Activated CD8-positive, alpha-beta memory T cell treated with anti-CD3 and anti-CD28 coated beads for 4 hours (primary cell): ENCODE measurements at regions not wholly inside any gene's neighbourhood (a gene's known extent, or its start where the extent isn't known, plus 50 kb on each side); places are given as distances from the start of the nearest gene placed in this dataset.
"Not testable (repeated sequence)": the region's sequence is repeated elsewhere in the genome, so short reads cannot be mapped to it uniquely, and the experiment has no call there.

Source experiments
- DNase-seq, 2 donors: peaks; one replicate each; pipeline ENCODE4 v3.0.0-alpha.2; 2020; ENCODE audit warnings: low read depth in 2 of 2

DNA sequence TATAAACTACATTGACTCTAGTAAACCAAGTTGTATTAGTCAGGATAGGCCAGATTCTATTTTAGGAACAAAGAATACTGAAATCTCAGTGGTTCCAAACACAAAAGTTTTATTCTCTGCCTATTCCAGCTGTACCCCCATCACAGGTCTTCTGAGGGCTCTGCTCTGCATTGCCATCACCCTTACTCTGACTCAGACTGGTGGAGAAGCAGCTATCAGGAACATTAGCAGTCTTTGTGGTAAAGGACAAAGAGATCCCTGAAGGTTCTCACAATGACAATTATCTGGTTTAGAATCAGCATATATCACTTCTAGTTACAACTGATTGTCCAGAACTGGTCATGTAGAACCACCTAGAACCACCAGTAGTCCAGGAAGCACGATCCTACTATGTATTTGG is 251.1 kb downstream of the GLUD2 start:
- DNase-seq, result no peak

DNA sequence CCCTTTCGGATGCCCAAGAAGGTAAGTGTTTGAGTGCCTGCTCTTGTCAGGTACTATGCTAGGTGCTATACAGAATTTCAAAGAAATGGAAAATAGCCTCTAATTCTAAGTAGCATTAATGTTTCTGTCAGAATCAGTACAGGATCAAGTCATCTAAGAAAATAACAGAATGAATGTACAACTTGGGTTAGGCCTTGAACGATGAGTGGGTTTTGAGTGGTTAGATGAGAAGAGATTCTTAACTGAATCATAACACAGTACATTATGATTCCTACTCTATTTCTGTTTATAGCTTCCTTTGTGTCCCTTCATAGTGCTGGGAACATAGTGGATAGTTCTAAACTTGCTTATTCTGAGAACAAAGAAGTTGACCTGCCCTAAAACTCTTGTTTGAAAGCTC is 253.9 kb downstream of the GLUD2 start:
- no peak for DNase-seq

DNA sequence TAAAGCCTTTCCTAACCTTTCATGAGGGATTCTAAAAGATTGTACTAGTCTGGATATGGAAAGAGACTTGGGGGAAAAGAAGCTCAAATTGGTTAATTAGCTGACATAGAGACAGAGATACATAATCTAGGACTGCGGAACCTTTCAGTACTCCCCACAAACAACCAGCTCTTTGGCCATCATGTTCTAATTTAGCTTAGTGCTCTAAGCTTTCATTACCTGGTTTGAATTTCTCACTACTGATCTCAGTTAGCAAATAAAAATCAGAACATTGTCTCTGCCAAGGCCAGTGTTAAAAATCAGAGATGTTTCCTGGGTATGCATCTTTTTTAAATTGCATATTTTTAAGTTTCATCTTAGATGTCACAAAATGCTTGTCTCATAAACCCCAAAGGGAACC is 254.4 kb downstream of the GLUD2 start:
- no peak for DNase-seq

DNA sequence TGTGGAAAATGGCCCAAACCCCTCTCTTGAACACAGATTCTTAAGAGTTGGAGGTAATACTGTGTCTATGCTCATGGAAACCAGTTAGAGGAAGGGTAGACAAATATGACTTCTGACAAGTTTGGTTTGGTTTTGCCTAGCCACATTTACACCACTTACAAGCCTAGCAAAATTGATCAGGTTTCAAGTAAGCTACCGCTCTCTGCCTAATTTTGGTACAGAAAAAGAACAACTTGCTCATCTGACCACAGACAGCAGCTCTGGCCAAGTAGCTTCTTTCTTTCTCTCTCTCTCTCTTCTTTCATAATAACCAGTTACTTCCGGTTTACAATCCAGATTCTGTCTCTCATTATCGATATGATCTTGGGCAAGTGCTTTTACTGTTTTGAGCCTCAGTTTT is 260.0 kb downstream of the GLUD2 start:
- no peak for DNase-seq

DNA sequence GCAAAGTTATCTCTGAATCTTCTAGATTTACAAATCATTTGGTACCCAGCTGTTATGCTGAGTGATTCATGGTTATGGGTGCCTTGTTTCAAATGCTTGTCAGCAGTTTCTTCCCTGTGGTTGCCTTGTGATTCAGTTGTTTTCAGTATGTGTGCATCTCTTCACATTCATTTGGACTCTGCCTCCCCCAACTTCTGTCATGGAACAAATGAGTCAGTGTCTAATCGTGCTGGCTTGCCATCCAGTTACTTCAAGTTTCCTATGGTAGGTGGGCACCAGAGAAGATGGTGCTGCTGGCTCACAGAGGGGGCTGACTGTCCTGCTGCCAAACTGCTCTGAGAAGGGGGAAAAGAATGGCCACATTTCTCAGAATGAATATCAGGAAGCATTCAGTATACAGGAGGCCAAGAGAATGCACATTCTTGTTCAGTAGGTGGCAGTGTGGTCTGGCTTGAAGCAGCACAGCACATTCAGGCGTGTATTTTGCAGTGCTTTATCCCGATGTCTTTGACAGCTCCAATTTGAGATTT is 260.9 kb downstream of the GLUD2 start:
- DNase-seq, result peak in 1 of 2 donors; percentile 25

DNA sequence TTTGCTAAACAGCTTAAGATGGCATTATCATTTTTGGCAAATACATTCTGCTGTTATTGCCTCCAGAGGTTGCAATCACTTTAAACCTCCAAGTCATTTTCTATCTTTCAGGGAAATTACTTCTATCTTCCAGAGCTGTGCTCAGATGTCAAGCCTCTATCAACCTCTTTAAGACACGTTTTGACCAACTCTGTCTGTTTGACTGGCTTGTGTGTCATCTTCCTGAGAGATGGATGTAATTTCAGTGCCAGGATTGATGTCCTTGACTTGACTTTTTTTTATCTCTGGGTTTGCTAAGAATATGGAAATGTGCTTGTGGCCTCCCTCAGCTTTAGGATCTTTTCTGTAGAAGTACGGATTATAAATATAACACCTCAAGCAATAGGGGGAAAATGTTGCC is 263.4 kb downstream of the GLUD2 start:
- DNase-seq, result no peak

DNA sequence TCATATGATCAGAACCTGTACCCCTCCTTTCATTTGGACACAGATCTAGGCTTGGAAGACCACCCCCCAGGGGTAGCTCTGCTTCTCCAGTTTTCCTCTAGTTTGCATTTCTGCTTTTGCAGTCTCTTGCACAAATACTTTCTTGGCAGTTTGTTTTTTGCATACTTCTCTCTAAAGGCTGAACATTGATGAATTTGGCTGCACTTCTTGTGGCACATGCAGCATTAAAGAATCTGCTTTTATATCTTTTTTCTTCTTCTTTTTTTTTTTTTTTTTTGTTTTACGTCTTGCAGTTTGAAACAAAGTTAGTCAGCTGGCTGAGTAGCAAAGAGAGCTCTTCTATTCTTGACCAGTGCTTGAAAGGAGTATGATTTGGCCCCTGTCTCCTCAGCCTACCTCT is 273.0 kb downstream of the GLUD2 start:
- no peak for DNase-seq

DNA sequence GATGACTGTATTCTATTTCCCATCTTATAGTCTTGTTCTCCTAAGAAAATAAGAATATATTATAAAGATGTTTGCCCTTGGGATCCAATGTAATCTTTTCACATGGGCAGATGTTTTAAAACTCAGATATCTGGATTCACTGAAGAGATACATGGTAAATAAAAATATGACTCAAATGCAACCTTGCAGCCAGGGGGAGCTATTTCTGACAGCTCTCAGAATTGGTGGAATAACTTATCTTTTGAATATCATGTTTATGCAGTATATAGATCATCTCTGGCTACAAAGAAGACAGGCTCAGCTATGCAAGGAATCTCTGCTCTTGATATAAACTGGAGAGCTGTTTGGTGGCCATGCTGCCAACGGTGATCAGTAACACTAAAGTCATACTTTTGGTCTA is 274.7 kb downstream of the GLUD2 start:
- no peak for DNase-seq

DNA sequence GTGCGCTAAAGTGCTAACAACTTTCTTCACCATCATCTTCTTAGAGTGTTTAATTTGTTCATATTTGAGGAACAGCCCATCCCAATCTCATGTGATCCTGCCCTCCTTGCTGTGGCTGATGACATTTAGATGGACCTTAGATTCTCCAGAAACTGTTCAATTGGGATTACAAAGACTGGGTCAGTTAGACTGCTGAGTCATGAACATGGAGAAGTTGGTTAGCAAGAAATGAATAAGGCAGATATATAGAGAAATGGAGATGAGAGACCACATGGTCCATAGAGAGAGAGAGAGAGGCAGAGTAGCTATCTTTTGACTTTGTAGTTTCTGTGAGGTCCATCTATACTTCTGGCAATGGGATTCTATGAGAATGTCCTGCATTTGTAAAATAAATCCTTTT is 275.9 kb downstream of the GLUD2 start:
- no peak for DNase-seq

DNA sequence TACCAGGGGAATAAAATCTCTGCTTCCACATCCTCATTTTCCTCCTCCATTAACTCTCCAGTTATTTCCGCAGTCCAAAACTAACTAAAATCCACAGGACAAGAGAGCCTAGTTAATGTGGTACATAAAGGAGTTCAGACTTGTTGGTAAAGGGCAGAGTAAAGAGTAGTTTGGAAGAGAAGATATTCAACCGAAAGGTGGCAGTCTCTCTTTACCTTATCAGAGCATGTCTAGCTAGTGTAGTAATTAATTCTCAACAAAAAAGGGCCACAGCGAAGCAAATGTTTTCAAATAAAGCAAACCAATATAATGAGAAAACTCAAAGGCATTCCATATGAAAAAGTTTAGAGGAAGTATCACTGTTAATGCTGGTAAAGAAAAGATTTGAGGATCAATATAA is 286.5 kb downstream of the GLUD2 start:
- DNase-seq, result no peak

DNA sequence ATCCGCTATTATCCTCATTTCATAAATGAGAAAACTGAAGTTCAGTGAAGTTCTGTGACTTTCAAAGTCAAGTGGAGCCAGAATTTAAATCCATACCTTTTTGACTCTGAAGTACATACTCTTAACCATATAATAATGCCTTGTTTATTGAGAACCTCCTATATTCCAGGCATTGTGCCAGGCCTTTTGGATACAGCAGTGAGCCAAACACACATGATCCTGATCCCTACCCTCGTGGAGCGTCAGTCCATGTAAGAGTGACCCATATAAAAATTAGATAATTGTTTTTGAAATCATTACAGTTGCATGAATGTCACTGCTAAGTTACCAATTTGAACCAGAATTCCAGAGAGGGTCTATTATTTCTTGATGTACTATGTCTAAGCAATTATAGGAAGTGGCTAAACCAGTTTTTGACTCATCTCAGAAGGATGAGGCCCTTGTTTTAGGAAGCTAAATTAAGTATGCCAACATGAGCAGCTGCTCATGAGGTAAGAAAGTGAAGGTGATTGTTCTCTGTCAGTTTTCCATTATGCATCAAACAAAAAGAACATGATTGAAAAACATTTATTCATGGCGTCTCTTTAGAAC is 289.5 kb downstream of the GLUD2 start:
- DNase-seq, result no peak

DNA sequence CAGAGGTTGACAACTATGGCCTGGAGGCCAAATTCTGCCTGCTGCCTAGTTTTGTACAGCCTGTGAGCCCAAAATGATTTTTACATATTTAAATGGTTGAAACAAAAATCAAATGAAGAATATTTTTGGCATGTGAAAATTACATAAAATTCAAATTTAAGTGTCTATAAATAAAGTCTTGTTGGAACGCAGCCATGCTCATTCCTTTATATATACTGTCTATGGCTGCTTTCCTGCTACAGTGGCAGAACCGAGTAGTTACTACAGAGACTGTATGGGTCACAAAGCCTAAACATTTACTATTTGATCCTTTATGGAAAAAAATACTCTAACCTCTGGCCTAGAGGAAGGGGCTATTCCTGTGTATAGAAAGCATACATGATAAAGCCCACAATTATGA is 290.4 kb downstream of the GLUD2 start:
- DNase-seq, result no peak

DNA sequence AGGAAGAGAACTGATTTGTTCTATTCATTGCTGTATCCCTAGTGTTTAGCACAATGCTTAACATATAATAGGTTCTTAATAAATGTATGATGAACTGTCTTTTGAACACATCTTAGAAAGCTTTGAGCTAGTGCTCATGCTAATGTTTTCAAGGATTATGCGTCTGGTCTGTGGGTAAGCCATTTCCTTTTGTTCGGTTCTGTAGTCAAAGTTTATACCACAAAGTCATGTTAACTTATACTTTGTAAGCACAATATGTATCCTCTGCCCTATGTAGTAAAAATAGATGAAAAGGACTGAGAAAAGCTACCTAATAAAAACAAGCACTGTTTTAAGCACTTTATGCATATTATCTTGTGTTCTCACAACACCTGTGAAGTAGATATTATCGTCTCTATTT is 301.9 kb downstream of the GLUD2 start:
- no peak for DNase-seq

DNA sequence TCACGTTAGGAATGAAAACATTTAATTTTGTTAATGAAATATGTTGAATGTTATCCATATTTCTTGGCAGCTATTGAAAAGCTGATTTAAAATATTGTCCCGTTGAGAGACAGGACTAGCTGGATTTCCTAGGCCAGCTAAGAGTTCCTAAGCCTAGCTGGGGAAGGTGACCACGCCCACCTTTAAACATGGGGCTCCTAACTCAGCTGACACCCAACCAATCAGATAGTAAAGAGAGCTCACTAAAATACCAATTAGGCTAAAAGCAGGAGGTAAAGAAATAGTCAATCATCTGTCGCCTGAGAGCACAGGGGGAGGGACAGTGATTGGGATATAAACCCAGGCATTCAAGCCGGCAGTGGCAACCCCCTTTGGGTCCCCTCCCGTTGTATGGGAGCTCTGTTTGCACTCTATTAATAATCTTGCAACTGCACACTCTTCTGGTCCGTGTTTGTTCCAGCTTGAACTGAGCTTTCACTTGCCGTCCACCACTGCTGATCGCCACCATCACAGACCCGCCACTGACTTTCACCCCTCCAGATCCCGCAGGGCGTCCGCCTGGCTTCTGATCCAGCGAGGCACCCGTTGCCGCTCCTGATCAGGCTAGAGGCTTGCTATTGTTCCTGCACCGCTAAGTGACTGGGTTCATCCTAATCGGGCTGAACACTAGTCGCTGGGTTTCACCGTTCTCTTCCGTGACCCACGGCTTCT is 308.9 kb downstream of the GLUD2 start:
- no peak for DNase-seq

DNA sequence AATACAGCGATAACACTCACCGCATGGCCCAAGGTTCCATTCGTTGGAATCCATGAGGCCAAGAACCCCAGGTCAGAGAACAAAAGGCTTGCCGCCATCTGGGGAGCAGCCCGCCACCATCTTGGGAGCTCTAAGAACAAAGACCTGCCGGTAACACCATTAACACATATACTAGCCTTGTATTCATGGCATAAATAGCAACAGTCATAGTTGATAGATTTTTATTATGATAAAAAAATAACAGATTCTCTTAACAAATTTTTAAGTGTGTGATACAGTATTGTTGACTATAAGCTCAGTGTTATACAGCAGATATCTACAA is 309.4 kb downstream of the GLUD2 start:
- DNase-seq, result no peak

DNA sequence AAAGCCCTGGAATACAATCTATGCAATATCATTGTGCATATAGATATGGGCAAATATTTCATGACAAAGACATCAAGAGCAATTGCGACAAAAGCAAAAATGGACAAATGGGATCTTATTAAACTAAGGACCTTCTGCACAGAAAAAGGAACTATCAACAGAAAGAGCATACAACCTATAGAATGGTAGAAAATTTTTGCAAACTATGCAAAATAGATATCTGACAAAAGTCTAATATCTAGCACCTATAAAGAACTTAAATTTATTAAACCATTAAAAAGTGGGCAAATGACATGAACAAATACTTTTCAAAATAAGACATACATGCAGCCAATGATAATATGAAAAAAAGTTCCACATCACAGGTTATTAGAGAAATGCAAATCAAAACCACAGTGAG is 312.9 kb downstream of the GLUD2 start:
- no peak for DNase-seq

DNA sequence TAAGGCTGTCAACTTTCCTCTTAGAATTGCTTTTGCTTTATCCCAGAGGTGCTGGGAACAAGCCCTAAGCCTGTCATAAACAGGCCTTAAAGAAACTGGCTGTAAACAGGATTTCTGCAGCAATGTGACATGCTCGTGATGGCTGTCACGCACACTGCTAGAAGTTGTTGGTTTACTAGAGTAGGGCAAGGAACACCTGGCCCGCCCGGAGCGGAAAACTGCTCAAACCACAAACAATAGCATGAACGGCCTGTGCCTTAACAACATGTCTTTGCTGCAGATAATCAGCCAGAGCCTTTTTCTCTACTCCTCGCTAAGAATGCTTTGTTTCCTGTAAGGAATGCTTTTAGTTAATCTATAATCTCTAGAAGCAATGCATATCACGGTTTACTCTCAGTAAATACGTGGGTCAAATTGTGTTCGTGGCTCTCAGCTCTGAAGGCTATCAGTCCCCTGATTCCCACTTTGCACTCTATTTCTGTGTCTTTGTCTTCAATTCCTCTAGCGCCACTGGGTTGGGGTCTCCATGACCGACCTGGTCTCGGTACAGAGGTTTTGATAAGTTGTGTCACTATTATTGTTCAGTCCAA is 318.3 kb downstream of the GLUD2 start:
- DNase-seq, result no peak

DNA sequence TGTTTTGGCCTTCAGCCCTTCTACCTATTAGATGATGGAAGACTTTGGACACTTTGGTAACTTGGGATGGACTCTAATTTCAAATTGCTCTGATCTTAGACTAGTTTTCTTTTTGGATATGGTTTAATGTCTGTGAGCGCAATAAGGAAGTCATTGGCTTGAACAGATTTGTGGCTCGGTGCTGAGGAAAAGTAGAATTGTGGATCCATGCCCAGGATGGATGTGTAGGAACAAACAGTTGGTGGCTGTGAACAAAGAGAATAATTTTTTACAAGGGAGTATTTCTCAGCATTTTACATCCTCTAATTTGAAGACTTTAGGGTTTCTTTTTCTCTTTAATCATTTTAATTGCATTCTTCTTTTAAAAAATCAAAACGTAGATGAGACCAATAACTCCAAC is 327.1 kb downstream of the GLUD2 start:
- DNase-seq, result no peak

DNA sequence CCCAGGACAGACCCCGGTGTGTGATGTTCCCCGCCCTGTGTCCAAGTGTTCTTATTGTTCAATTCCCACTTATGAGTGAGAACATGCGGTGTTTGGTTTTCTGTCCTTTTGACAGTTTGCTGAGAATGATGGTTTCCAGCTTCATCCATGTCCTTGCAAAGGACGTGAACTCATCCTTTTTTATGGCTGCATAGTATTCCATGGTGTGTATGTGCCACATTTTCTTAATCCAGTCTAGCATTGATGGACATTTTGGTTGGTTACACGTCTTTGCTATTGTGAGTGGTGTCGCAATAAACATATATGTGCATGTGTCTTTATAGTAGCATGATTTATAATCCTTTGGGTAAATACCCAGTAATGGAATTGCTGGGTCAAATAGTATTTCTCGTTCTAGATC is 334.5 kb downstream of the GLUD2 start:
- not testable (repeated sequence) for DNase-seq

DNA sequence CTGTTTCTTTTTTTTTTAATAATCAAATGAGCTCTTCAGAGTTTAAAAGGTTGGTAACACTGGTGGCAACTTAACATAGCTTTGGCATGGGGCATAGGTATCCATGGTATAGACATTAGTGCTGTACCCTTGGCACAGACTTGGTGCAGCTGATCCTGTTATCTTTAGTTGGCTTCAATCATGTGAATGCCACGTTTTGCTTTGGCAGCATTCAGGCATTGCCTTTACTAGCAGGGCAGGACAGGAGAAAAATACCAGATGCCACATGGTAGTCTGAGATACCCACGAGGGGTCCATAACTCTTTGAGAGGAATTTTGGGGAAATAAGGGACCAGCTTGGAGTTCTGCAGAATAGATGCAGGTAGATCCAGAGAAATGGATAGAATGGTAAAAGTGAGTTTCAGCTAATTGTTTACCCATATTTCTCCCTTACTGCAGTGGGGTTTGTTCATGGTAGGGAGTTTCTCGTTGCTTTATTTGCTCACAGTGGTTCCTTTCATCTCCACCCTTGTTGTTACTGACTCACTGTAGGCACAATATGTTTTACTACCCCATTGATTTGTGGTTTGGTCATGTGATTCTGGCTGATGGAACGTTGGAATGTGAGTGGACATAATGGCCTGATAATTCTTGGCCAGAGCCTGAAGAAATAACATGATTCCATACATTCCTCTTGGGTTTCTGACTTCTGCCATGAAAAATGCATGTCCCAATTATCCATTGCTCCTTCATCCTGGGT is 342.7 kb downstream of the GLUD2 start:
- DNase-seq, result no peak

DNA sequence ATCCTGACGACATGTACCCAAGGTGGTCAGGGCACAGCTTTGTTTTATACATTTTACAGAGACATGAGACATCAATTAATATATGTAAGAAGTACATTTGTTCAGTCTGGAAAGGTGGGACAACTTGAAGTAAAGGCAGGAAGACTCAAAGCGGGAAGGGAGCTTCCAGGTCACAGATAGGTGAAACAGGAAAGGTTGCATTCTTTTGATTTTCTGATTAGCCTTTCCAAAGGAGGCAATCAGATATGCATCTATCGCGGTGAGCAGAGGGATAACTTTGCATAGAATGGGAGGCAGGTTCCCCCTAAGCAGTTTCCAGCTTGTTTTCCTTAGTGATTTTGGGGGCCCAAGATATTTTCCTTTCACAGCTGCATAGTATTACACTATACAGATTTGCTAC is 358.4 kb downstream of the GLUD2 start:
- DNase-seq, result no peak

DNA sequence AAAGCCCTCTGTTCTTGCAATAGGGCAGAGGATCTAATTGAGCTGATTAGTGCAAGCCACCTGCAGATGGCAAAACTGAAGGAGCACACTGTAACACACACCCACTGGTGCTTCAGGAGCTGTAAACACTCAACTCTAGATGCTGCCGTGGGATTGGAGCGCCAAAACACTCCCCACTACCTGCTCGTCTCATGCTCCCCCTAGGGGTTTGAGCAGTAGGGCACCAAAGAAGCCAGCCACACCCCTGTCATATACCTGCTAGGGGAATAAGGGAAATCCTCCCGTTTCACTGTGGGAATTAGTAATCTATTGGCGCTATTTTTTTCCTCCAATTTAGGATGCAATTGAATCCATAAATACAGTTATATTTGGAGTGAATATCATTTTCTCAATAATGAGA is 360.2 kb downstream of the GLUD2 start:
- DNase-seq, result no peak

DNA sequence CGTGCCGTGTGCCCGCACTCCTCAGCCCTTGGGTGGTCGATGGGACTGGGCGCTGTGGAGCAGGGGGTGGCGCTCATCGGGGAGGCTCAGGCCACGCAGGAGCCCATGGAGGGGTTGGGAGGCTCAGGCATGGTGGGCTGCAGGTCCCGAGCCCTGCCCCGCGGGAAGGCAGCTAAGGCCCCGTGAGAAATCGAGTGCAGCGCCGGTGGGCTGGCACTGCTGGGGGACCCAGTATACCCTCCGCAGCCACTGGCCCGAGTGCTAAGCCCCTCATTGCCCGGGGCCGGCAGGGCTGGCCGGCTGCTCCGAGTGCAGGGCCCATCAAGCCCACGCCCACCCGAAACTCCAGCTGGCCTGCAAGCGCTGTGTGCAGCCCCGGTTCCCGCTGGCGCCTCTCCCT is 384.1 kb downstream of the GLUD2 start:
- DNase-seq, result not testable (repeated sequence)
